ENCODE measurements at regions not wholly inside any gene's neighbourhood (a gene's known extent, or its start where the extent isn't known, plus 50 kb on each side); places are given as distances from the start of the nearest gene placed in this dataset.
"Not testable (repeated sequence)": the region's sequence is repeated elsewhere in the genome, so short reads cannot be mapped to it uniquely, and the experiment has no call there.

DNA sequence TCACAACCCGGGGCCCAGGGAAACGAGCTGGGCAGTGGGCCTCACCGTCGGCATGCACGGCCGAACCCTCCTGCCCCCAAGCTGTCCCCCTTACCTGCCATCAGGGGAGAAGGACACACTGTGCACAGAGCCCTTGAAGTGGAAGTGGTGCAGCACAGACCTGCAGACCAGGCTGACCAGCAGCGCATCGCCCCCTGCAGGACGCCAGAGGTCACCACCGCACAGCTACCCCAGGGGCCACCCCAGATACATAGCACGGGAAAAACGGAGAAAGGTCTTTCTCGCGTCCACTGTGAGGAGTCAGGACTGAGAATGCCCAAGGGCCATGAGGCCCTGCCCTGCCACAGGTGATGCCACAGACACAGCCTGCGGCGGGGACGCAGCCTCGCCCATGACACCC is 5373.7 kb upstream of the TPTE start:
- TF ChIP-seq, protein P1, sequence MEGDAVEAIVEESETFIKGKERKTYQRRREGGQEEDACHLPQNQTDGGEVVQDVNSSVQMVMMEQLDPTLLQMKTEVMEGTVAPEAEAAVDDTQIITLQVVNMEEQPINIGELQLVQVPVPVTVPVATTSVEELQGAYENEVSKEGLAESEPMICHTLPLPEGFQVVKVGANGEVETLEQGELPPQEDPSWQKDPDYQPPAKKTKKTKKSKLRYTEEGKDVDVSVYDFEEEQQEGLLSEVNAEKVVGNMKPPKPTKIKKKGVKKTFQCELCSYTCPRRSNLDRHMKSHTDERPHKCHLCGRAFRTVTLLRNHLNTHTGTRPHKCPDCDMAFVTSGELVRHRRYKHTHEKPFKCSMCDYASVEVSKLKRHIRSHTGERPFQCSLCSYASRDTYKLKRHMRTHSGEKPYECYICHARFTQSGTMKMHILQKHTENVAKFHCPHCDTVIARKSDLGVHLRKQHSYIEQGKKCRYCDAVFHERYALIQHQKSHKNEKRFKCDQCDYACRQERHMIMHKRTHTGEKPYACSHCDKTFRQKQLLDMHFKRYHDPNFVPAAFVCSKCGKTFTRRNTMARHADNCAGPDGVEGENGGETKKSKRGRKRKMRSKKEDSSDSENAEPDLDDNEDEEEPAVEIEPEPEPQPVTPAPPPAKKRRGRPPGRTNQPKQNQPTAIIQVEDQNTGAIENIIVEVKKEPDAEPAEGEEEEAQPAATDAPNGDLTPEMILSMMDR (conservative IDR thresholded peaks at IDR 0.05 in 1 of 2, IDR thresholded peaks at IDR 0.05 in 1 of 2; ENCODE audit: low read depth in 1 of 2, low read length in 2 of 2) = not testable (repeated sequence)
- not testable (repeated sequence) for TF ChIP-seq EZH2 (IDR thresholded peaks at IDR 0.05; ENCODE audit: low read length, missing control alignments)
